CD14-positive monocyte (primary cell): ENCODE measurements at regions not wholly inside any gene's neighbourhood (a gene's known extent, or its start where the extent isn't known, plus 50 kb on each side); places are given as distances from the start of the nearest gene placed in this dataset.
A peak's percentile ranks its signal among the peaks of the same experiment; 100 is the strongest.

ENCODE experiments used
- DNase-seq, 3 donors: peaks; one replicate each; pipeline ENCODE4 v3.0.0-alpha.2; 2011 to 2022
- H2AFZ ChIP-seq: 2 replicates; pipeline ENCODE4 v1.6.0; 2012; ENCODE audit warnings: mild to moderate bottlenecking, low read depth, low read length, inconsistent platforms; ENCODE audit not compliant: insufficient read depth, poor library complexity, severe bottlenecking
- H3K27ac ChIP-seq, 2 donors: 1 replicate in 1 of 2; 2 replicates in 1 of 2; pipeline ENCODE4 v1.5.1; 2012 to 2013; ENCODE audit warnings: low read length in 2 of 2, control low read depth in 1 of 2, inconsistent platforms in 1 of 2, low read depth in 1 of 2, mild to moderate bottlenecking in 1 of 2
- H3K27me3 ChIP-seq, 2 donors: one replicate each; pipeline versions ENCODE4 v1.6.0 to v1.6.1; 2011 to 2013; ENCODE audit warnings: low read length in 2 of 2; ENCODE audit not compliant: control insufficient read depth in 2 of 2, insufficient read depth in 2 of 2
- H3K36me3 ChIP-seq, 2 donors: replicated peaks in 1 of 2; 1 replicate in 1 of 2; 2 replicates in 1 of 2; pipeline versions ENCODE4 v1.5.1 to v1.6.1; 2012 to 2013; ENCODE audit warnings: low read length in 2 of 2, control low read depth in 1 of 2, inconsistent platforms in 1 of 2, mild to moderate bottlenecking in 1 of 2; ENCODE audit not compliant: insufficient read depth in 2 of 2, control insufficient read depth in 1 of 2
- H3K4me1 ChIP-seq, 2 donors: 1 replicate in 1 of 2; 2 replicates in 1 of 2; pipeline versions ENCODE4 v1.5.1 to v1.6.1; 2012 to 2013; ENCODE audit warnings: low read length in 2 of 2, control low read depth in 1 of 2, inconsistent platforms in 1 of 2, mild to moderate bottlenecking in 1 of 2, moderate library complexity in 1 of 2; ENCODE audit not compliant: insufficient read depth in 2 of 2, control insufficient read depth in 1 of 2
- H3K4me2 ChIP-seq: replicated peaks from 2 replicates; pipeline ENCODE3; 2012; ENCODE audit warnings: low read length, moderate library complexity, mild to moderate bottlenecking; ENCODE audit not compliant: poor library complexity, severe bottlenecking; ENCODE audit errors: extremely low read depth
- H3K4me3 ChIP-seq, 3 experiments: fragments of 200-600 bp in 1 of 3; sonication (generic) in 1 of 3; replicated peaks in 1 of 3; 1 replicate in 2 of 3; 2 replicates in 1 of 3; pipeline ENCODE4 v1.5.1; 2011 to 2013; ENCODE audit warnings: low read length in 3 of 3, mild to moderate bottlenecking in 3 of 3, control low read depth in 2 of 3, low read depth in 2 of 3, inconsistent platforms in 1 of 3, moderate library complexity in 1 of 3
- H3K79me2 ChIP-seq: 2 replicates; pipeline ENCODE4 v1.6.0; 2012; ENCODE audit warnings: mild to moderate bottlenecking, control low read depth, inconsistent platforms, low read length, moderate library complexity; ENCODE audit not compliant: insufficient read depth
- H3K9ac ChIP-seq: 2 replicates; pipeline ENCODE4 v1.6.0; 2017; ENCODE audit warnings: low read length, mild to moderate bottlenecking; ENCODE audit not compliant: insufficient read depth, poor library complexity, severe bottlenecking
- H3K9me3 ChIP-seq, 2 donors: replicated peaks in 1 of 2; 1 replicate in 1 of 2; 2 replicates in 1 of 2; pipeline versions ENCODE4 v1.5.1 to v1.6.1; 2012 to 2013; ENCODE audit warnings: low read length in 2 of 2, control low read depth in 1 of 2; ENCODE audit not compliant: control insufficient read depth in 1 of 2, insufficient read depth in 1 of 2
- H4K20me1 ChIP-seq: 2 replicates; pipeline ENCODE4 v1.6.0; 2012; ENCODE audit warnings: mild to moderate bottlenecking, low read length, control low read depth, moderate library complexity; ENCODE audit not compliant: insufficient read depth
- H3K27ac Mint-ChIP-seq, 7 donors: one replicate each; pipeline ENCODE4 v1.8.0; 2020; ENCODE audit warnings: mild to moderate bottlenecking in 7 of 7, mixed read lengths in 7 of 7, moderate library complexity in 6 of 7, inconsistent platforms in 2 of 7
- H3K27me3 Mint-ChIP-seq, 3 donors: one replicate each; pipeline ENCODE4 v1.8.0; 2021 to 2022; ENCODE audit warnings: low read depth in 3 of 3, mild to moderate bottlenecking in 3 of 3, mixed read lengths in 3 of 3, moderate library complexity in 3 of 3, inconsistent platforms in 1 of 3
- H3K36me3 Mint-ChIP-seq, 2 donors: one replicate each; pipeline ENCODE4 v1.8.0; 2020; ENCODE audit warnings: mixed read lengths in 2 of 2, inconsistent platforms in 1 of 2, mild to moderate bottlenecking in 1 of 2
- H3K4me1 Mint-ChIP-seq: one replicate; pipeline ENCODE4 v1.8.0; 2020; ENCODE audit warnings: mild to moderate bottlenecking, mixed read lengths
- H3K4me3 Mint-ChIP-seq, 2 donors: one replicate each; pipeline ENCODE4 v1.8.0; 2020; ENCODE audit warnings: mild to moderate bottlenecking in 2 of 2, mixed read lengths in 2 of 2, moderate library complexity in 1 of 2
- H3K9me3 Mint-ChIP-seq, 7 donors: one replicate each; pipeline ENCODE4 v1.8.0; 2020 to 2022; ENCODE audit warnings: mixed read lengths in 7 of 7, mild to moderate bottlenecking in 6 of 7, moderate library complexity in 6 of 7, inconsistent platforms in 2 of 7
- CTCF ChIP-seq: fragments of 200-600 bp; IDR thresholded peaks from one replicate; pipeline ENCODE4 v1.8.0; 2022; ENCODE audit warnings: antibody characterized with exemption, mild to moderate bottlenecking
- intact Hi-C, 2 donors: fragments of 100-400 bp; cut with micrococcal nuclease; formaldehyde crosslinking; loops; one replicate each; pipeline versions ENCODE4 v1.15.0 to v1.15.1; 2023

GRCh38 chr20:10113746-10114145 lies 79.0 kb downstream of the ANKEF1 start:
- Mint-ChIP-seq H3K4me3 (no peak overlapping the region), H3K4me1 (no peaks in the 10 kb centered on the region), H3K27ac (peak overlapping the region in 1 of 7 donors; percentile 50), H3K27me3 (peaks cover 5 to 6% (median 5%) of the 10 kb centered on the region in 3 donors), H3K9me3 (no peaks in the 10 kb centered on the region), H3K36me3 (no peaks in the 10 kb centered on the region)
- no peaks in the 10 kb centered on the region for H3K79me2 ChIP-seq
- H3K36me3 ChIP-seq: no peaks in the 10 kb centered on the region
- intact Hi-C loops: no loop called here
- H3K4me3 ChIP-seq: no peak overlapping the region
- no peak for DNase-seq
- TF ChIP-seq CTCF: no peak
- H3K4me2 ChIP-seq: no peak overlapping the region
- H3K27ac ChIP-seq: no peak overlapping the region
- H3K9ac ChIP-seq: no peak overlapping the region
- no peaks in the 10 kb centered on the region for H3K9me3 ChIP-seq
- H2AFZ ChIP-seq: no peak overlapping the region
- no peaks in the 10 kb centered on the region for H3K27me3 ChIP-seq
- no peaks in the 10 kb centered on the region for H4K20me1 ChIP-seq
- H3K4me1 ChIP-seq: no peaks in the 10 kb centered on the region

- no peaks in the 10 kb centered on the region for H3K36me3 ChIP-seq
- intact Hi-C loops: no loop called here
- H3K4me3 Mint-ChIP-seq: no peak overlapping the region
- no peaks in the 10 kb centered on the region for H3K27me3 ChIP-seq
- H3K4me1 ChIP-seq: no peaks in the 10 kb centered on the region
- no peaks in the 10 kb centered on the region for H4K20me1 ChIP-seq
- no peaks in the 10 kb centered on the region for H3K9me3 Mint-ChIP-seq
- DNase-seq: no peak
- no peak overlapping the region for H3K4me2 ChIP-seq
- no peak overlapping the region for H3K27ac ChIP-seq
- no peak overlapping the region for H3K9ac ChIP-seq
- no peaks in the 10 kb centered on the region for H3K9me3 ChIP-seq
- H3K4me1 Mint-ChIP-seq: no peaks in the 10 kb centered on the region
- no peak overlapping the region for H3K27ac Mint-ChIP-seq
- H3K4me3 ChIP-seq: no peak overlapping the region
- no peaks in the 10 kb centered on the region for H3K79me2 ChIP-seq
- H2AFZ ChIP-seq: no peak overlapping the region
- H3K27me3 Mint-ChIP-seq: peaks cover 5 to 7% (median 5%) of the 10 kb centered on the region in 3 donors
- no peak for TF ChIP-seq CTCF
- H3K36me3 Mint-ChIP-seq: no peaks in the 10 kb centered on the region
These were observed 79.8 kb downstream of the ANKEF1 start for GRCh38 chr20:10114598-10114997.
